Nephron progenitor cell (in vitro differentiated cells): ENCODE measurements at regions not wholly inside any gene's neighbourhood (a gene's known extent, or its start where the extent isn't known, plus 50 kb on each side); places are given as distances from the start of the nearest gene placed in this dataset.
A peak's percentile ranks its signal among the peaks of the same experiment; 100 is the strongest.

Experiments
- DNase-seq: peaks from one replicate; pipeline ENCODE4 v3.0.0; 2021
- H3K27ac Mint-ChIP-seq: 2 replicates; pipeline ENCODE4 v1.8.0; 2021; ENCODE audit warnings: mild to moderate bottlenecking, moderate library complexity, mixed read lengths
- H3K27me3 Mint-ChIP-seq: 2 replicates; pipeline ENCODE4 v1.8.0; 2021; ENCODE audit warnings: mild to moderate bottlenecking, low read depth, mixed read lengths; ENCODE audit not compliant: poor library complexity
- H3K36me3 Mint-ChIP-seq: 2 replicates; pipeline ENCODE4 v1.8.0; 2021; ENCODE audit warnings: low read depth, mixed read lengths
- H3K4me1 Mint-ChIP-seq: 2 replicates; pipeline ENCODE4 v1.8.0; 2021; ENCODE audit warnings: mixed read lengths
- H3K4me3 Mint-ChIP-seq: 2 replicates; pipeline ENCODE4 v1.8.0; 2021; ENCODE audit warnings: mild to moderate bottlenecking, moderate library complexity, mixed read lengths
- H3K9me3 Mint-ChIP-seq: 2 replicates; pipeline ENCODE4 v1.8.0; 2021; ENCODE audit warnings: mild to moderate bottlenecking, moderate library complexity, mixed read lengths
- TF ChIP-seq, protein P1 (sequence below): fragments of 200-600 bp; sonication (generic); IDR thresholded peaks from 2 replicates; pipeline ENCODE4 v1.5.0; 2021; ENCODE audit warnings: antibody characterized with exemption

DNA sequence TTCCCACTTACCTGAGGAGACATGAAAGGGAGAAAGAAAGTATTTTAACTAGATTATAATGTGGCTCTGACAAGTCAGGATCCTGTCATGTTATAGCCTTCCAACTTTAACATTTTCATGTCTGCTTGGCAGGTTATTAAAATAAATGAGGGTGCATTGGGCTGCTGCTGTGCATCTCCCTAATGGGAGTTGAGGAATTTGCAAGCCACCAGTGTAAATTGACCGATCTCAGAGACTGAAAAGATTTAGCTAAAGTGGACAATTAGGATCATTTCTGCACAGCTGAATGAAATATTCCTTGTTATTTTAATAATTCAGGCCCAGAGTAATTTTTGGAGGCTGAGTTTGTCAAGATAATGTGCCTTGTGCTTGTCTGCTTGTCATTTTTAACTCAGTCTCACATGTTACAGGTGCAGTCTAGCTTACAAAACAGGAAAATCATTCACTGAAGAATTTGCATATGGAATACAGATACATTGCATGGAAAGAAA lies 366.3 kb upstream of the ADAMTS16 start:
- Mint-ChIP-seq H3K36me3 (no peaks in the 10 kb centered on the region), H3K4me3 (no peak overlapping the region)
- TF ChIP-seq, protein P1, sequence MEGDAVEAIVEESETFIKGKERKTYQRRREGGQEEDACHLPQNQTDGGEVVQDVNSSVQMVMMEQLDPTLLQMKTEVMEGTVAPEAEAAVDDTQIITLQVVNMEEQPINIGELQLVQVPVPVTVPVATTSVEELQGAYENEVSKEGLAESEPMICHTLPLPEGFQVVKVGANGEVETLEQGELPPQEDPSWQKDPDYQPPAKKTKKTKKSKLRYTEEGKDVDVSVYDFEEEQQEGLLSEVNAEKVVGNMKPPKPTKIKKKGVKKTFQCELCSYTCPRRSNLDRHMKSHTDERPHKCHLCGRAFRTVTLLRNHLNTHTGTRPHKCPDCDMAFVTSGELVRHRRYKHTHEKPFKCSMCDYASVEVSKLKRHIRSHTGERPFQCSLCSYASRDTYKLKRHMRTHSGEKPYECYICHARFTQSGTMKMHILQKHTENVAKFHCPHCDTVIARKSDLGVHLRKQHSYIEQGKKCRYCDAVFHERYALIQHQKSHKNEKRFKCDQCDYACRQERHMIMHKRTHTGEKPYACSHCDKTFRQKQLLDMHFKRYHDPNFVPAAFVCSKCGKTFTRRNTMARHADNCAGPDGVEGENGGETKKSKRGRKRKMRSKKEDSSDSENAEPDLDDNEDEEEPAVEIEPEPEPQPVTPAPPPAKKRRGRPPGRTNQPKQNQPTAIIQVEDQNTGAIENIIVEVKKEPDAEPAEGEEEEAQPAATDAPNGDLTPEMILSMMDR = no peak

DNA sequence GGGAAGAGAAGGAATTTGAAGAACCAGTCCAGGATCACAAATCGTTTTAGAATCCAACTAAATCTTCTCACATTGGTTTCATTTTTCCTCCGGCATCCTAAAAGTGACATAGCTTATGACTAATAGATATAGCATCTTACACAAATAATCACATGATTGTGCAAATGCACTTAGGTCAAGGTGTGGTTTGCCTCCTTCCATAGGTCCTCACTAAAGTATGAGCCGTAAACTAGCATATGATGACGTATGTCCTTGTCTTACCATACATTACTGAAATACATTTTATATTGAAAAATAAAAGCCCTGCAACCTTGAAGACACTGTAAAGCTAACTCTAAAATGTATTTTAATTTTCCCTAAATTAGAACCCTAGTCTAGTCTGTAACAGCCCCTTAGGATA lies 362.7 kb upstream of the ADAMTS16 start:
- H3K4me3 Mint-ChIP-seq = no peak overlapping the region
- no peak for DNase-seq
- no peaks in the 10 kb centered on the region for H3K36me3 Mint-ChIP-seq
- H3K27me3 Mint-ChIP-seq = peaks cover 21% of the 10 kb centered on the region
- H3K9me3 Mint-ChIP-seq = no peaks in the 10 kb centered on the region
- H3K4me1 Mint-ChIP-seq = peaks cover 18% of the 10 kb centered on the region
- H3K27ac Mint-ChIP-seq = no peak overlapping the region
- TF ChIP-seq, protein P1 = no peak

More for the DNA sequence above, 366.3 kb upstream of the ADAMTS16 start:
- H3K9me3 Mint-ChIP-seq = peaks cover 13% of the 10 kb centered on the region
- H3K27ac Mint-ChIP-seq = no peak overlapping the region
- no peak for DNase-seq
- H3K27me3 Mint-ChIP-seq = peaks cover 15% of the 10 kb centered on the region
- H3K4me1 Mint-ChIP-seq = no peaks in the 10 kb centered on the region

DNA sequence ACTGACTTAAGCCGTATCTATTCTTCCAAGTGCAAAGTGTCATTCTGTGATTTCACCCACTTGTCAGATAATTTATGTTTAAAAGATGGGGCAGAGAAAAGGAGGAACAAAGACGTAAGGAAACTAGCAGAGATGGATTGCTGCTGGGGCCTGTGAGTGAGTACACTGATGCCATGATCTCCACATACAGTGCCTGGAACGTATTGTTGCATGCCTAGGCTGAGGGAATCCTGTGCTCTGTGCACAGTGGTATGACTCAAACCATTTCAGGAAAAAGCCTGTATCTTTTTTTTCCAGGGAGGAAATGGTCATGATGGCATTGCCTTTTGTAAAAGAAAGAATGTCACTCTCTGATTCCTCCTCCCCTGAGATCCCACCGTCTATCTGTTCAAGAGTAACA lies 359.5 kb upstream of the ADAMTS16 start:
- Mint-ChIP-seq H3K27ac (no peak overlapping the region), H3K27me3 (peaks cover 16% of the 10 kb centered on the region), H3K4me1 (peaks cover 18% of the 10 kb centered on the region), H3K4me3 (no peak overlapping the region), H3K9me3 (peaks cover under 1% of the 10 kb centered on the region), H3K36me3 (no peaks in the 10 kb centered on the region)
- TF ChIP-seq, protein P1 = no peak
- no peak for DNase-seq

DNA sequence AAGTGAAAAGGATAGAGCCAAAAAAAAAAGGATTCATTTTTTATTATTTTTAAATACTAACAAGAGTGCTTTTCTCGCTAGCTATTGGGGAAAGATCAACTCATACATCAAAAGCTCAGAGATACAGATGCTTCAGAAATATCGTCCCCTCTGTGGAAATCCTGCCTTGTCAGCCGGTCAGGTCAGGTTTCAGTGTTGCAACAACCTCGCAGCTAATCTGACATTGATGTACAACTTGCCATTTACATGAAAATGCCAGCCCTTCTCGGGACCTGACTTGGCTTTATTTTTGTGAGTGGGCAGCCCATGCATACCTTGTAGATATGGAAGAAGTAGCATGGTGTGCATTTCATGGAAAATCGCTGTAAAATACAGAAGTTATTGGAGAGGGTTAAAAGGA lies 358.8 kb upstream of the ADAMTS16 start:
- no peak overlapping the region for H3K27ac Mint-ChIP-seq
- no peak overlapping the region for H3K4me3 Mint-ChIP-seq
- TF ChIP-seq, protein P1 = no peak
- peaks cover 7% of the 10 kb centered on the region for H3K9me3 Mint-ChIP-seq
- H3K36me3 Mint-ChIP-seq = no peaks in the 10 kb centered on the region
- peak; percentile 6 for DNase-seq
- peaks cover 18% of the 10 kb centered on the region for H3K4me1 Mint-ChIP-seq
- H3K27me3 Mint-ChIP-seq = peaks cover 13% of the 10 kb centered on the region

GRCh38 chr5:4785971-4786370 lies 354.2 kb upstream of the ADAMTS16 start:
- DNase-seq = no peak
- Mint-ChIP-seq H3K27ac (no peak overlapping the region), H3K4me1 (peaks cover 7% of the 10 kb centered on the region), H3K36me3 (no peaks in the 10 kb centered on the region), H3K9me3 (peaks cover 8% of the 10 kb centered on the region), H3K27me3 (peaks cover 19% of the 10 kb centered on the region), H3K4me3 (no peak overlapping the region)
- TF ChIP-seq, protein P1 = no peak

DNA sequence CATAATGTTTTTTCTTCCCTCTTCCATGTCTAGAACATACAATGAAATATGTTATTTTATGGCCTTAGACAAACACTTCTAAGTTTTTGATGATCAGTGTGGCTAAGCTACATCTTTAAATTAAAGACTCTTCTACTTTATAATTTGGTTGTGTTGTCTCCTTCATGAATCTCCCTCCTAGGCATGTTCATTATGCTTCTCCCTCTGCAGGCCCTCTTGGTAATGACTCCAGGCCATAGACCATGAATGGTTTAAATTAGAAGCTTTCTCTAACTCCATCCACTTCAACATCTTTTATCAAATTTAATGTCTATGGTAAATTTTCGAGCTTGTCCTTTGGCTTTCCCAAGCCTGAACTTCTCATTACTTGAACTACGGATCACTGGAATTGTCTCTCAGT lies 342.7 kb upstream of the ADAMTS16 start:
- TF ChIP-seq, protein P1 = no peak
- Mint-ChIP-seq H3K4me3 (no peak overlapping the region), H3K27me3 (peaks cover 4% of the 10 kb centered on the region), H3K4me1 (peaks cover 15% of the 10 kb centered on the region), H3K9me3 (peaks cover 9% of the 10 kb centered on the region), H3K27ac (no peak overlapping the region), H3K36me3 (peaks cover 3% of the 10 kb centered on the region)
- DNase-seq = no peak
